Lower leg skin (tissue), 4 donors: ENCODE measurements at regions not wholly inside any gene's neighbourhood (a gene's known extent, or its start where the extent isn't known, plus 50 kb on each side); places are given as distances from the start of the nearest gene placed in this dataset.

ENCODE experiments used
- DNase-seq, 2 donors: peaks; one replicate each; pipeline ENCODE4 v3.0.0-alpha.2; 2019; ENCODE audit warnings: low spot score in 2 of 2
- H3K4me3 ChIP-seq: fragments of 200-600 bp; sonication (generic); 2 replicates; pipeline ENCODE4 v1.5.1; 2017; ENCODE audit warnings: mild to moderate bottlenecking, low read depth; ENCODE audit not compliant: poor library complexity, severe bottlenecking
- POLR2A ChIP-seq, 2 donors: fragments of 450-650 bp; IDR thresholded peaks; one replicate each; pipeline ENCODE4 v1.6.1; 2016 to 2017; ENCODE audit warnings: antibody characterized with exemption in 2 of 2, mild to moderate bottlenecking in 1 of 2, moderate library complexity in 1 of 2
- WGBS, 2 donors: methylation state at CpG; one replicate each; pipeline ENCODE4 v1.1.5; 2018; 5-methylcytosine and 5-hydroxymethylcytosine counted together
- intact Hi-C: fragments of 100-400 bp; cut with DNase I; formaldehyde crosslinking; loops from one replicate; pipeline ENCODE4 v1.15.0; 2023; ENCODE audit warnings: low total_unique reads
- TF ChIP-seq, protein P1 (sequence below), 3 donors: fragments of 450-650 bp; IDR thresholded peaks; one replicate each; pipeline ENCODE4 v1.5.1; 2016; ENCODE audit warnings: antibody characterized with exemption in 3 of 3, mild to moderate bottlenecking in 3 of 3, moderate library complexity in 2 of 3

DNA sequence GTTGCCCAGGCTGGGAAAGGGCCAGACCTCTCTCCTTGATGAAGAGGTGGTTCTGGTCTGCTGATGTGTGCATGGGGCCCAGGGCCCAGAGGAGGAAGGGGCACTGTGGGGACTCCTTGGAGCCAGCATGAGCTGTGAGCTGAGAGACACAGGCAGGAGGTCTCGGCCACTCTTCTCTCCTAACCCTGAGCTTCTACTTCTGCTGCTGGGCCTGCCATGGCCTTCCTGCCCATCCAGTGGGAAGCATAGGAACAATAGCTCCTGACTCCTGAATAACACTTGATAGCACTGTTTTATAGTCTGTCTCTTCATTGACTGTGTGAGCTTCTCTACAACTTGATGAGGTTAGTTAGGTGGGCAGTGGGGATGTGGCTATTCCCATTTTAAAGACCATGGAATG, 181.1 kb downstream of the UTP18 start:
- TF ChIP-seq, protein P1, sequence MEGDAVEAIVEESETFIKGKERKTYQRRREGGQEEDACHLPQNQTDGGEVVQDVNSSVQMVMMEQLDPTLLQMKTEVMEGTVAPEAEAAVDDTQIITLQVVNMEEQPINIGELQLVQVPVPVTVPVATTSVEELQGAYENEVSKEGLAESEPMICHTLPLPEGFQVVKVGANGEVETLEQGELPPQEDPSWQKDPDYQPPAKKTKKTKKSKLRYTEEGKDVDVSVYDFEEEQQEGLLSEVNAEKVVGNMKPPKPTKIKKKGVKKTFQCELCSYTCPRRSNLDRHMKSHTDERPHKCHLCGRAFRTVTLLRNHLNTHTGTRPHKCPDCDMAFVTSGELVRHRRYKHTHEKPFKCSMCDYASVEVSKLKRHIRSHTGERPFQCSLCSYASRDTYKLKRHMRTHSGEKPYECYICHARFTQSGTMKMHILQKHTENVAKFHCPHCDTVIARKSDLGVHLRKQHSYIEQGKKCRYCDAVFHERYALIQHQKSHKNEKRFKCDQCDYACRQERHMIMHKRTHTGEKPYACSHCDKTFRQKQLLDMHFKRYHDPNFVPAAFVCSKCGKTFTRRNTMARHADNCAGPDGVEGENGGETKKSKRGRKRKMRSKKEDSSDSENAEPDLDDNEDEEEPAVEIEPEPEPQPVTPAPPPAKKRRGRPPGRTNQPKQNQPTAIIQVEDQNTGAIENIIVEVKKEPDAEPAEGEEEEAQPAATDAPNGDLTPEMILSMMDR (IDR thresholded peaks at IDR 0.05), result no peak
- no peak for TF ChIP-seq POLR2A (IDR thresholded peaks at IDR 0.05)
- no peak for DNase-seq
- WGBS, 2 donors, result 85 to 93% methylated on average over 1 of the region's 1 CpG
- no peak overlapping the region for H3K4me3 ChIP-seq
- intact Hi-C loops, result no loop called here

DNA sequence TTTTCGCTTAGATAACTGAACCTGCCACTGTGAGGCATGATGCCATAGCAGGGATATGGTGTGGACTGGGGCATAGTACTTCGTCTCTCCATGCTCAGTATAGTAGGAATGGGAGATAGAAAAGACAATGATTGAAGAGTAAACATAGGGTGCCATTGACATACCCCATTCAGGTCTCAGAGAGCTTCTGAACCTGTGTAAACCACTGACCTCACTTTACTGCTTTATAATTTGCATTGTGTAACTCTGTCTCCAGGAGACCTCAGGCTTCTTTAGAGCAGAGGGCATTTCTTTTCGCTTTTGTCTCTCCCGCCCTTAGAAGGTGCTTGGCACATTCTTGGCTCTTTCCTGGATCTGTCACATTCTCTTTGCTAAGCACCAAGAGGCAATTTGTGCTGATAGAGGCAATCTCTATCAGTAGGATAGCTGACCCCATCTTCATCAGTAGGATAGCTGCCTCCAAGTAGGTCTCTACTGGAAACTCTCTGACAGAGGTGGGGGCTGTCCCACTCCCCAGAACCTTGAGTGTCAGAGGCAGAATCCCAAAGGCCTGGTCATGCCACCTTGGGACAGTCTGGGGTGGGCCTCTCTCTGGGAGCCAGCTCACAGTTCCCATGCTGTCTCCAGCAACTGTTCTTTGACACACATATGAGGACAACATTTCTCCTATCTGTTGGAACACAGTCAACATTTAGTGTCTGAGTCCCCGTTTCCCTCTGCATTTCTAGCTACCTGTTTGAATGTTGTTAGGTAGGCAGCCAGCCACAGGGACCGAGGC, 181.9 kb downstream of the UTP18 start:
- 83% methylated on average over 6 of the region's 6 CpGs for WGBS, 2 donors
- intact Hi-C loops, result no loop called here
- no peak for DNase-seq
- no peak overlapping the region for H3K4me3 ChIP-seq
- TF ChIP-seq POLR2A (IDR thresholded peaks at IDR 0.05), result no peak
- TF ChIP-seq, protein P1 (IDR thresholded peaks at IDR 0.05), result no peak

DNA sequence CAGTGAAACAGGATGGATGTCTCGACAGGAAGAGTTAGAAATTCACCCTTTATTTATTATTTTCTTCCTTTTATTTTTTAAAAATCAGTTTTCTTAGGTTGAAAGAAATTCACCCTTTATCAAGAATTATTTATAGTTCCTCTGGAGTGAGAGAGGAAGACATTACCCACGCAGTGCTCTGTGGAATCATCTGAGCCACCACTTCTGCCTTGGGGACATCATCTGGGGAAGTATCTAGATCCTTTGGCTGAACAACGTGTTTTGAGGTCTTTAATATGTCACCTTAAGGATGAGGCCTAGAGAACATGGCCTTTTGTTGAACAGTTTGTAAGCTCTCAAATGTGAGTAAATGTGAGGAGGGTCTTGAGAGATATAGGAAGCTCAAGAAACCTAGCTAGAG, 183.3 kb downstream of the UTP18 start:
- DNase-seq, result no peak
- H3K4me3 ChIP-seq, result no peak overlapping the region
- no peak for TF ChIP-seq POLR2A (IDR thresholded peaks at IDR 0.05)
- TF ChIP-seq, protein P1 (IDR thresholded peaks at IDR 0.05), result no peak
- intact Hi-C loops, result no loop called here
- WGBS, 2 donors, result 75 to 79% methylated on average over 3 of the region's 3 CpGs

DNA sequence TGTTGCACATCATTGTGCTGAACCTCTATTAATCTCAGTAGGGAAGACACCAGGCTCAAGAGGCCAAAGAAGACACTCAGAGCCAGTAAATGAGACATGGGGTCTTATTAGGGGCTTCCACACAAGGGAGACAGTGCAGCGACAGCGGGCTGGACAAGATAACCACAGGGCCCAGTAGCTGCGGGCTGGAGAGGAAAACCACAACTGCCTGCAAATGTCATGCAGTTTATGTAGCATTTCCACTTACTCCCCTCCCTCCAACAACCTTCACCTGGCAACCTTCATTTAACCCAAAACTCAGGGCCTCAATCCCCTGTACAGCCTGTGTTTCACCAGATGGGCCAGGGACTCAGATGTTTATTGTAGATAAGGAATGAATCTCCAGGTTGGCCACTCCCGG, 185.6 kb downstream of the UTP18 start:
- WGBS, 2 donors, result 73 to 81% methylated on average over 4 of the region's 4 CpGs
- no peak for DNase-seq
- TF ChIP-seq POLR2A (IDR thresholded peaks at IDR 0.05), result no peak
- TF ChIP-seq, protein P1 (IDR thresholded peaks at IDR 0.05), result no peak
- intact Hi-C loops, result no loop called here
- H3K4me3 ChIP-seq, result no peak overlapping the region

DNA sequence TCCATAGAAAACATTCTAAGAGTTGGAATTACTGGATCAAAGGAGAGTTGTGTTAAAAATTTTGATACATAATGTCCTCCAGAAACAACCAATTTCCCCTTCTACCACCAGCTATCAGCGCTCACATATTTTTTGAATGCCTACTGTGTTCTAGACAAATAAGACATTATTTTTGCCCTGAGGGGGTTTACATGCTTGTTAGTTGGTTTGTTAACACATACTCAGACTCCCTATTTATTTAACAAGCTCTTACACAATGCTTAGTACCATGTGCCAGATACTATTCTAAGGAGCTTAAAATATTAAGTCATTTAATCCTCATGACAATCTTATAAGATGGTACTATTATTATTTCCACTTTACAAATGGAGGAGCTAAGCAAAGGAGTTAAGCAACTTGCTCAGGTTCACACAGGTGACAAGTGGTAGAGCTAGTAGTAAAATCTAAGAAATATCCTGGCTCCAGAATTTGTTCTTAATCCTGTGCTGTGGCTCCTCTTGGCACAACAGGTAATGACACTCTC, 194.2 kb downstream of the UTP18 start:
- intact Hi-C loops, result no loop called here
- no peak for DNase-seq
- 94% methylated on average over 1 of the region's 1 CpG for WGBS, 2 donors
- no peak overlapping the region for H3K4me3 ChIP-seq
- TF ChIP-seq POLR2A (IDR thresholded peaks at IDR 0.05), result no peak
- TF ChIP-seq, protein P1 (IDR thresholded peaks at IDR 0.05), result no peak

DNA sequence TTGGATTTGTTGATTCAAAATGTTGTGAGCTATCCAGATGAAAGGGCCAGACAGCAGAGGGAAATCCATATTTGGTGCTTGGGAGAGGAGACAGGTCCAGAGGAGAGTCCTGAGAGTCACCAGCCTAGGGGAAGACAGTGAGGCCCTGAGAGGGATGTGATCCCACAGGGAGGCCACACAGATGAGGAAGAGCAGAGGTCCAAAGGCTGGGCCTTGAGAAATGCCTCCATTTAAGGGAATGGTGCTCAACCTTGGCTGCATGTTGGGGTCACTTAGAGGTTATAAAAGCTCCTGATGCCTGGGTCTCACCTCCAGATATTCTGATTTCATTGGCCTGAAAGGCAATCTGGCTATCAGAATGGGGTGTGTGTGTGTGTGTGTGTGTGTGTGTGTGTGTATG, 194.9 kb downstream of the UTP18 start:
- TF ChIP-seq, protein P1 (IDR thresholded peaks at IDR 0.05), result no peak
- no peak for TF ChIP-seq POLR2A (IDR thresholded peaks at IDR 0.05)
- no peak overlapping the region for H3K4me3 ChIP-seq
- intact Hi-C loops, result no loop called here
- DNase-seq, result no peak
